ENCODE measurements at regions not wholly inside any gene's neighbourhood (a gene's known extent, or its start where the extent isn't known, plus 50 kb on each side); places are given as distances from the start of the nearest gene placed in this dataset.

- Mint-ChIP-seq H3K4me3 (no peak overlapping the region), H3K9me3 (no peaks in the 10 kb centered on the region), H3K27me3 (ENCODE audit: low read depth, poor library complexity) (peaks cover 52% of the 10 kb centered on the region), H3K27ac (no peak overlapping the region), H3K4me1 (peaks cover 9% of the 10 kb centered on the region), H3K36me3 (ENCODE audit: low read depth) (no peaks in the 10 kb centered on the region)
- TF ChIP-seq CTCF (IDR thresholded peaks at IDR 0.05) = no peak
- no peak for DNase-seq
Observed at GRCh38 chr5:133690746-133691145, 78.4 kb upstream of the FSTL4 start.

- H3K36me3 Mint-ChIP-seq (ENCODE audit: low read depth) = no peaks in the 10 kb centered on the region
- no peak overlapping the region for H3K4me3 Mint-ChIP-seq
- TF ChIP-seq CTCF (IDR thresholded peaks at IDR 0.05) = no peak
- H3K9me3 Mint-ChIP-seq = no peaks in the 10 kb centered on the region
- peaks cover 14% of the 10 kb centered on the region for H3K4me1 Mint-ChIP-seq
- peaks cover 56% of the 10 kb centered on the region for H3K27me3 Mint-ChIP-seq (ENCODE audit: low read depth, poor library complexity)
- DNase-seq = no peak
- no peak overlapping the region for H3K27ac Mint-ChIP-seq
Observed at GRCh38 chr5:133688391-133688790, 76.0 kb upstream of the FSTL4 start.

GRCh38 chr5:133687212-133688061, 75.1 kb upstream of the FSTL4 start:
- DNase-seq = no peak
- H3K4me1 Mint-ChIP-seq = peaks cover 15% of the 10 kb centered on the region
- no peak overlapping the region for H3K27ac Mint-ChIP-seq
- H3K9me3 Mint-ChIP-seq = no peaks in the 10 kb centered on the region
- no peak for TF ChIP-seq CTCF (IDR thresholded peaks at IDR 0.05)
- no peaks in the 10 kb centered on the region for H3K36me3 Mint-ChIP-seq (ENCODE audit: low read depth)
- peaks cover 50% of the 10 kb centered on the region for H3K27me3 Mint-ChIP-seq (ENCODE audit: low read depth, poor library complexity)
- no peak overlapping the region for H3K4me3 Mint-ChIP-seq

GRCh38 chr5:133686566-133686965, 74.2 kb upstream of the FSTL4 start:
- Mint-ChIP-seq H3K4me3 (no peak overlapping the region), H3K27ac (no peak overlapping the region), H3K27me3 (ENCODE audit: low read depth, poor library complexity) (peaks cover 42% of the 10 kb centered on the region), H3K36me3 (ENCODE audit: low read depth) (no peaks in the 10 kb centered on the region), H3K9me3 (no peaks in the 10 kb centered on the region), H3K4me1 (peaks cover 21% of the 10 kb centered on the region)
- no peak for TF ChIP-seq CTCF (IDR thresholded peaks at IDR 0.05)
- no peak for DNase-seq

GRCh38 chr5:133685402-133686018, 73.2 kb upstream of the FSTL4 start:
- no peak overlapping the region for H3K4me3 Mint-ChIP-seq
- DNase-seq = no peak
- H3K27ac Mint-ChIP-seq = no peak overlapping the region
- no peak for TF ChIP-seq CTCF (IDR thresholded peaks at IDR 0.05)
- peaks cover 21% of the 10 kb centered on the region for H3K4me1 Mint-ChIP-seq
- H3K36me3 Mint-ChIP-seq (ENCODE audit: low read depth) = no peaks in the 10 kb centered on the region
- H3K9me3 Mint-ChIP-seq = no peaks in the 10 kb centered on the region
- H3K27me3 Mint-ChIP-seq (ENCODE audit: low read depth, poor library complexity) = peaks cover 38% of the 10 kb centered on the region

All from nephron progenitor cell (in vitro differentiated cells).